ENCODE measurements at regions not wholly inside any gene's neighbourhood (a gene's known extent, or its start where the extent isn't known, plus 50 kb on each side); places are given as distances from the start of the nearest gene placed in this dataset.

DNA sequence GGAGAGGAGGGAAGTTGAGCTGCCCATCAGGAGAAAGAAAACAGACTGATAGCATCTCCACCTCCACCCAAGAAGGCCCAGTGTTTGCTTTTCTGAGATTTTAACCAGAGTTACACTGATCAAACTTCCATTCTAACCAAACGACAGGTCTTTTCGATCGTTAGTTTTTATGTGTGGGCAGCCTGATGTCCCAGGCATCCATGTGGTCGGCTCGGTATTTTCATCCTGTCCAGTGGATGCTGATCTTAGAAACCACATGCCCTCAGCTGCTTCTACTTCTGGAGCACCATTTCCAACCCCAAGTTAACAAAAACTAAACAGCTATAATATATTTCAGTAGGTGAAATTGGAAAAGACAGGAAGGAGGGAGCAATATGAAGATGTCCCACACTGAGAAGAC, 536.8 kb upstream of the JAG1 start:
- TF ChIP-seq ZC3H10 (CRISPR knock-in tag; IDR thresholded peaks at IDR 0.05) = no peak
- TF ChIP-seq BACH2 (CRISPR knock-in tag; IDR thresholded peaks at IDR 0.05; ENCODE audit: borderline replicate concordance) = no peak
- TF ChIP-seq ZNF565 (CRISPR knock-in tag; conservative IDR thresholded peaks at IDR 0.05; ENCODE audit: low read depth) = no peak
- TF ChIP-seq ZNF70 (CRISPR knock-in tag; IDR thresholded peaks at IDR 0.05) = no peak
- no peak for TF ChIP-seq PATZ1 (CRISPR knock-in tag; IDR thresholded peaks at IDR 0.05; ENCODE audit: borderline replicate concordance)
- TF ChIP-seq GLIS3 (CRISPR knock-in tag; IDR thresholded peaks at IDR 0.05) = no peak
- TF ChIP-seq ARNTL (CRISPR knock-in tag; IDR thresholded peaks at IDR 0.05; ENCODE audit: borderline replicate concordance, low read depth) = no peak
- TF ChIP-seq OSR1 (CRISPR knock-in tag; IDR thresholded peaks at IDR 0.05) = no peak
- no peak for TF ChIP-seq ZNF8 (CRISPR knock-in tag; IDR thresholded peaks at IDR 0.05)
- no peak for TF ChIP-seq TCF4 (CRISPR knock-in tag; IDR thresholded peaks at IDR 0.05; ENCODE audit: borderline replicate concordance)
- TF ChIP-seq CREB5 (CRISPR knock-in tag; IDR thresholded peaks at IDR 0.05; ENCODE audit: low read depth) = no peak
- no peak for TF ChIP-seq TSHZ2 (CRISPR knock-in tag; IDR thresholded peaks at IDR 0.05)
- TF ChIP-seq ISL1 (CRISPR knock-in tag; IDR thresholded peaks at IDR 0.05) = no peak
- TF ChIP-seq PPARA (CRISPR knock-in tag; IDR thresholded peaks at IDR 0.05; ENCODE audit: borderline replicate concordance) = no peak
- TF ChIP-seq TOX (CRISPR knock-in tag; IDR thresholded peaks at IDR 0.05; ENCODE audit: borderline replicate concordance) = no peak
- TF ChIP-seq, protein P1, sequence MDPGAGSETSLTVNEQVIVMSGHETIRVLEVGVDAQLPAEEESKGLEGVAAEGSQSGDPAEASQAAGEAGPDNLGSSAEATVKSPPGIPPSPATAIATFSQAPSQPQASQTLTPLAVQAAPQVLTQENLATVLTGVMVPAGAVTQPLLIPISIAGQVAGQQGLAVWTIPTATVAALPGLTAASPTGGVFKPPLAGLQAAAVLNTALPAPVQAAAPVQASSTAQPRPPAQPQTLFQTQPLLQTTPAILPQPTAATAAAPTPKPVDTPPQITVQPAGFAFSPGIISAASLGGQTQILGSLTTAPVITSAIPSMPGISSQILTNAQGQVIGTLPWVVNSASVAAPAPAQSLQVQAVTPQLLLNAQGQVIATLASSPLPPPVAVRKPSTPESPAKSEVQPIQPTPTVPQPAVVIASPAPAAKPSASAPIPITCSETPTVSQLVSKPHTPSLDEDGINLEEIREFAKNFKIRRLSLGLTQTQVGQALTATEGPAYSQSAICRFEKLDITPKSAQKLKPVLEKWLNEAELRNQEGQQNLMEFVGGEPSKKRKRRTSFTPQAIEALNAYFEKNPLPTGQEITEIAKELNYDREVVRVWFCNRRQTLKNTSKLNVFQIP (CRISPR knock-in tag; IDR thresholded peaks at IDR 0.05; ENCODE audit: borderline replicate concordance, low read depth) = no peak
- TF ChIP-seq RARB (CRISPR knock-in tag; IDR thresholded peaks at IDR 0.05) = no peak
- no peak for TF ChIP-seq CSRNP3 (CRISPR knock-in tag; IDR thresholded peaks at IDR 0.05)
- TF ChIP-seq CSDC2 (CRISPR knock-in tag; IDR thresholded peaks at IDR 0.05) = no peak
- no peak for ATAC-seq

GRCh38 chr20:11212272-11212671, 538.5 kb upstream of the JAG1 start:
- TF ChIP-seq OSR1 (CRISPR knock-in tag; IDR thresholded peaks at IDR 0.05) (no peak), ZNF565 (CRISPR knock-in tag; conservative IDR thresholded peaks at IDR 0.05; ENCODE audit: low read depth) (no peak), ISL1 (CRISPR knock-in tag; IDR thresholded peaks at IDR 0.05) (no peak)
- TF ChIP-seq, protein P1 (CRISPR knock-in tag; IDR thresholded peaks at IDR 0.05; ENCODE audit: borderline replicate concordance, low read depth) = no peak
- ATAC-seq = no peak

GRCh38 chr20:11212902-11213301, 539.1 kb upstream of the JAG1 start:
- no peak for ATAC-seq
- TF ChIP-seq ZNF70 (CRISPR knock-in tag; IDR thresholded peaks at IDR 0.05) = no peak
- TF ChIP-seq CREB5 (CRISPR knock-in tag; IDR thresholded peaks at IDR 0.05; ENCODE audit: low read depth) = no peak
- TF ChIP-seq GLIS3 (CRISPR knock-in tag; IDR thresholded peaks at IDR 0.05) = no peak
- no peak for TF ChIP-seq PPARA (CRISPR knock-in tag; IDR thresholded peaks at IDR 0.05; ENCODE audit: borderline replicate concordance)
- TF ChIP-seq CSRNP3 (CRISPR knock-in tag; IDR thresholded peaks at IDR 0.05) = no peak
- no peak for TF ChIP-seq RARB (CRISPR knock-in tag; IDR thresholded peaks at IDR 0.05)
- no peak for TF ChIP-seq TSHZ2 (CRISPR knock-in tag; IDR thresholded peaks at IDR 0.05)
- no peak for TF ChIP-seq ARNTL (CRISPR knock-in tag; IDR thresholded peaks at IDR 0.05; ENCODE audit: borderline replicate concordance, low read depth)
- TF ChIP-seq ZC3H10 (CRISPR knock-in tag; IDR thresholded peaks at IDR 0.05) = no peak
